Type B pancreatic cell (in vitro differentiated cells): ENCODE measurements at regions not wholly inside any gene's neighbourhood (a gene's known extent, or its start where the extent isn't known, plus 50 kb on each side); places are given as distances from the start of the nearest gene placed in this dataset.

ENCODE experiments used
- DNase-seq: peaks from one replicate; pipeline ENCODE4 v3.0.0; 2021; ENCODE audit warnings: mixed read lengths; ENCODE audit not compliant: unreplicated experiment; ENCODE audit errors: extremely low spot score
- H3K27ac Mint-ChIP-seq: 2 replicates; pipeline ENCODE4 v1.8.0; 2021; ENCODE audit warnings: mild to moderate bottlenecking, mixed read lengths
- H3K27me3 Mint-ChIP-seq: 2 replicates; pipeline ENCODE4 v1.8.0; 2021; ENCODE audit warnings: mixed read lengths
- H3K36me3 Mint-ChIP-seq: 2 replicates; pipeline ENCODE4 v1.8.0; 2021; ENCODE audit warnings: mixed read lengths
- H3K4me1 Mint-ChIP-seq: one replicate; pipeline ENCODE4 v1.8.0; 2021; ENCODE audit warnings: mixed read lengths; ENCODE audit not compliant: unreplicated experiment
- H3K4me3 Mint-ChIP-seq: 2 replicates; pipeline ENCODE4 v1.8.0; 2021; ENCODE audit warnings: mild to moderate bottlenecking, mixed read lengths
- H3K9me3 Mint-ChIP-seq: 2 replicates; pipeline ENCODE4 v1.8.0; 2021; ENCODE audit warnings: mixed read lengths
- TF ChIP-seq, protein P1 (sequence below): fragments of 200-600 bp; sonication (generic); conservative IDR thresholded peaks from 2 replicates; pipeline ENCODE4 v1.5.0; 2021; ENCODE audit warnings: antibody characterized with exemption, mild to moderate bottlenecking

- Mint-ChIP-seq H3K9me3 (peaks cover 9% of the 10 kb centered on the region), H3K36me3 (no peaks in the 10 kb centered on the region), H3K4me1 (no peaks in the 10 kb centered on the region), H3K27me3 (no peaks in the 10 kb centered on the region), H3K27ac (no peak overlapping the region), H3K4me3 (no peak overlapping the region)
- TF ChIP-seq, protein P1, sequence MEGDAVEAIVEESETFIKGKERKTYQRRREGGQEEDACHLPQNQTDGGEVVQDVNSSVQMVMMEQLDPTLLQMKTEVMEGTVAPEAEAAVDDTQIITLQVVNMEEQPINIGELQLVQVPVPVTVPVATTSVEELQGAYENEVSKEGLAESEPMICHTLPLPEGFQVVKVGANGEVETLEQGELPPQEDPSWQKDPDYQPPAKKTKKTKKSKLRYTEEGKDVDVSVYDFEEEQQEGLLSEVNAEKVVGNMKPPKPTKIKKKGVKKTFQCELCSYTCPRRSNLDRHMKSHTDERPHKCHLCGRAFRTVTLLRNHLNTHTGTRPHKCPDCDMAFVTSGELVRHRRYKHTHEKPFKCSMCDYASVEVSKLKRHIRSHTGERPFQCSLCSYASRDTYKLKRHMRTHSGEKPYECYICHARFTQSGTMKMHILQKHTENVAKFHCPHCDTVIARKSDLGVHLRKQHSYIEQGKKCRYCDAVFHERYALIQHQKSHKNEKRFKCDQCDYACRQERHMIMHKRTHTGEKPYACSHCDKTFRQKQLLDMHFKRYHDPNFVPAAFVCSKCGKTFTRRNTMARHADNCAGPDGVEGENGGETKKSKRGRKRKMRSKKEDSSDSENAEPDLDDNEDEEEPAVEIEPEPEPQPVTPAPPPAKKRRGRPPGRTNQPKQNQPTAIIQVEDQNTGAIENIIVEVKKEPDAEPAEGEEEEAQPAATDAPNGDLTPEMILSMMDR: no peak
- no peak for DNase-seq
Observed at GRCh38 chr13:58399263-58399662, 767.7 kb downstream of the PCDH17 start.

DNA sequence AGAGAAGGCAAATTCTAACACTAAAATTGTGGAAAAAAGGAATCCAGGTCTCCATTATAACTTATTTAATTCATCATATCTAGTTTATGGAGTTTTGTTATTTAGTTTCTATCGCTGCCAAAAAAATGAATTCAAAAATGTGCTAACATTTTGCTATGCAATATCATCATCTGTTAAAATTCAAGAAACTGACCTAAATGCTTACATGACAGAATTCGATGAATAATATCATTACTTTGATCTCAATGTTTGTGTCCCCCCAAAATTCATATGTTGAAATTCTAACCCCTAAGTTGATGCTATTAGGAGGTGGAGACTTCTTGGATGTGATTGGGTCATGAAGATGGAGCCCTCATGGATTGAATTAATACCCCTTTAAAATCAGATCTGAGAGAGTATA is 775.0 kb downstream of the PCDH17 start:
- no peak overlapping the region for H3K4me3 Mint-ChIP-seq
- DNase-seq: no peak
- no peaks in the 10 kb centered on the region for H3K27me3 Mint-ChIP-seq
- no peaks in the 10 kb centered on the region for H3K36me3 Mint-ChIP-seq
- H3K27ac Mint-ChIP-seq: no peak overlapping the region
- no peaks in the 10 kb centered on the region for H3K4me1 Mint-ChIP-seq
- H3K9me3 Mint-ChIP-seq: no peaks in the 10 kb centered on the region
- TF ChIP-seq, protein P1: no peak

DNA sequence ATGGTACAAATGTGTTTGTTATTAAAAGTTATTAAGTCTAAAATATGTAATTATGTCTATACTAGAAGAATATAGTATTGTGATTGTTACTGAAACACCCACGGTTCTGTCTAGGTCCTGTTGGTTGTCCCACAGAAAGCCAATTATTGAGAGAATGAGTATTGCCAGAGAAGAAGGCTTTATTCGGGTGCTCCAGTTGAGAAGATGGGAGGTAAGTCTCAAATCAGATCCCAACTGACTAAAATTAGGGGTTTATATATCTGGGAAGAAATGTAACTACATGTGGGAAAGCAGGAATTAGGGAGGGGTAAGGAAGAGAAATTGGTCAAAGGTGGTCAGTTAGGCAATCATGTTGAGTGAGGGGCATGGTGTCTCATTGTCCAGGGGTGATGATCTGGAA is 798.4 kb downstream of the PCDH17 start:
- no peak for DNase-seq
- Mint-ChIP-seq H3K27ac (no peak overlapping the region), H3K4me3 (no peak overlapping the region), H3K9me3 (peaks cover 16% of the 10 kb centered on the region), H3K27me3 (no peaks in the 10 kb centered on the region), H3K36me3 (no peaks in the 10 kb centered on the region), H3K4me1 (peaks cover 4% of the 10 kb centered on the region)
- TF ChIP-seq, protein P1: no peak

DNA sequence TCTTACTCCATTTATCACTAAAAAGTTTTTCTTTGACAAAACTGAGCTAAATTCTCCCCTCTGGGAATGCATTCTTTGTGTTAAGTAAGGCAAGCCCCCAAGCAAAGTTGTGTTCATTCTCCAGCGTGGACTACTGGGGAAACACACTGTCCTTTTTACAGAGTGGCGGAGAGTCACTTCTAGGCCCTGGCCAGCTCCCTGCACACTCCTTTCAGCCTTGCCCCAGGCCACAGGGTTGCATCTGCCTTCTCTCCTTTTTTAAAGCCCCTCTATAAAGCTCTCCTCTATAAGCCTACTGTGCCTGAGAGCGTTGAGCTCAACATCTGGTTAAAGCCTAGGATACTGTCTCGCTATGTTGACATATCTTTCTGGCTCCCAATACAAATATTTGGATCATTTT is 803.4 kb downstream of the PCDH17 start:
- DNase-seq: no peak
- peaks cover 16% of the 10 kb centered on the region for H3K4me1 Mint-ChIP-seq
- no peak overlapping the region for H3K27ac Mint-ChIP-seq
- TF ChIP-seq, protein P1: no peak
- H3K4me3 Mint-ChIP-seq: no peak overlapping the region
- peaks cover 3% of the 10 kb centered on the region for H3K9me3 Mint-ChIP-seq
- no peaks in the 10 kb centered on the region for H3K27me3 Mint-ChIP-seq
- no peaks in the 10 kb centered on the region for H3K36me3 Mint-ChIP-seq

- Mint-ChIP-seq H3K4me1 (peaks cover 16% of the 10 kb centered on the region), H3K9me3 (no peaks in the 10 kb centered on the region)
Observed at GRCh38 chr13:58437427-58437826, 805.9 kb downstream of the PCDH17 start.

More at GRCh38 chr13:58437427-58437826, 805.9 kb downstream of the PCDH17 start:
- Mint-ChIP-seq H3K36me3 (no peaks in the 10 kb centered on the region), H3K27me3 (no peaks in the 10 kb centered on the region), H3K4me3 (no peak overlapping the region), H3K27ac (no peak overlapping the region)
- DNase-seq: no peak
- TF ChIP-seq, protein P1: no peak
